Activated B cell treated with CpG ODN at 0.5 μM for 24 hours (primary cell): ENCODE measurements at regions not wholly inside any gene's neighbourhood (a gene's known extent, or its start where the extent isn't known, plus 50 kb on each side); places are given as distances from the start of the nearest gene placed in this dataset.

Experiments used
- ATAC-seq: fragments of 200-7000 bp; cut with Tn5 transposase; one replicate; pipeline ENCODE4 v1.10.0; 2021; ENCODE audit warnings: low read depth, mild to moderate bottlenecking, moderate library complexity
- CTCF ChIA-PET: fragments of 350-600 bp; sonication (Branson Sonifier 250); formaldehyde crosslinking; loops from one replicate; lab custom pipeline; 2021; ENCODE audit warnings: antibody characterized with exemption; lab: Charles Lee
- POLR2A ChIA-PET: fragments of 350-600 bp; sonication (Branson Sonifier 250); formaldehyde crosslinking; loops from one replicate; lab custom pipeline; 2021; ENCODE audit warnings: antibody characterized with exemption; lab: Charles Lee
- DNase-seq: peaks from one replicate; pipeline ENCODE4 v3.0.0; 2022
- H3K27ac Mint-ChIP-seq: one replicate; pipeline ENCODE4 v1.8.0; 2020; ENCODE audit warnings: mixed read lengths
- H3K27me3 Mint-ChIP-seq: one replicate; pipeline ENCODE4 v1.8.0; 2021; ENCODE audit warnings: mixed read lengths
- H3K36me3 Mint-ChIP-seq: one replicate; pipeline ENCODE4 v1.8.0; 2021; ENCODE audit warnings: low read depth, mixed read lengths
- H3K4me1 Mint-ChIP-seq: one replicate; pipeline ENCODE4 v1.8.0; 2021; ENCODE audit warnings: mixed read lengths
- H3K4me3 Mint-ChIP-seq: one replicate; pipeline ENCODE4 v1.8.0; 2020; ENCODE audit warnings: mild to moderate bottlenecking, mixed read lengths
- H3K9me3 Mint-ChIP-seq: one replicate; pipeline ENCODE4 v1.8.0; 2020; ENCODE audit warnings: mixed read lengths
- CTCF ChIP-seq: fragments of 200-600 bp; IDR thresholded peaks from one replicate; pipeline ENCODE4 v1.8.0; 2022; ENCODE audit warnings: antibody characterized with exemption, mild to moderate bottlenecking
- intact Hi-C: fragments of 100-400 bp; cut with micrococcal nuclease; formaldehyde crosslinking; loops from one replicate; pipeline ENCODE4 v1.15.1; 2024

GRCh38 chr15:95096651-95097050, 865.3 kb downstream of the MCTP2 start:
- DNase-seq (no peak), ATAC-seq (no peak)
- Mint-ChIP-seq H3K27me3 (no peaks in the 10 kb centered on the region), H3K4me1 (no peaks in the 10 kb centered on the region), H3K36me3 (no peaks in the 10 kb centered on the region), H3K27ac (no peak overlapping the region), H3K4me3 (no peak overlapping the region), H3K9me3 (no peaks in the 10 kb centered on the region)
- intact Hi-C loops, result no loop called here
- POLR2A ChIA-PET, result no interaction called here
- CTCF ChIA-PET, result no interaction called here
- no peak for TF ChIP-seq CTCF

- no peak for ATAC-seq
- DNase-seq, result no peak
- H3K36me3 Mint-ChIP-seq, result no peaks in the 10 kb centered on the region
- intact Hi-C loops, result no loop called here
- H3K4me1 Mint-ChIP-seq, result no peaks in the 10 kb centered on the region
- H3K27ac Mint-ChIP-seq, result no peak overlapping the region
- ChIA-PET POLR2A (no interaction called here), CTCF (interaction anchor here (0.7 kb wide), 1 partner anchor 116 kb away, joined by 4 read pairs; no protein-coding TSS in a partner anchor)
- H3K4me3 Mint-ChIP-seq, result no peak overlapping the region
- H3K9me3 Mint-ChIP-seq, result no peaks in the 10 kb centered on the region
- H3K27me3 Mint-ChIP-seq, result no peaks in the 10 kb centered on the region
- TF ChIP-seq CTCF, result no peak
These were observed 866.0 kb downstream of the MCTP2 start for GRCh38 chr15:95097361-95097760.

GRCh38 chr15:95105229-95105628, 873.9 kb downstream of the MCTP2 start:
- Mint-ChIP-seq H3K27ac (no peak overlapping the region), H3K27me3 (no peaks in the 10 kb centered on the region), H3K4me1 (no peaks in the 10 kb centered on the region), H3K4me3 (no peak overlapping the region), H3K9me3 (peaks cover 7% of the 10 kb centered on the region), H3K36me3 (no peaks in the 10 kb centered on the region)
- POLR2A ChIA-PET, result no interaction called here
- ATAC-seq (no peak), DNase-seq (no peak)
- CTCF ChIA-PET, result no interaction called here
- intact Hi-C loops, result no loop called here
- no peak for TF ChIP-seq CTCF

GRCh38 chr15:95106801-95107200, 875.4 kb downstream of the MCTP2 start:
- Mint-ChIP-seq H3K36me3 (no peaks in the 10 kb centered on the region), H3K4me3 (no peak overlapping the region), H3K9me3 (peaks cover 7% of the 10 kb centered on the region), H3K27me3 (no peaks in the 10 kb centered on the region), H3K4me1 (no peaks in the 10 kb centered on the region), H3K27ac (no peak overlapping the region)
- DNase-seq (no peak), ATAC-seq (no peak)
- no peak for TF ChIP-seq CTCF
- POLR2A ChIA-PET, result no interaction called here
- CTCF ChIA-PET, result no interaction called here
- intact Hi-C loops, result no loop called here

- CTCF ChIA-PET, result no interaction called here
- H3K4me3 Mint-ChIP-seq, result no peak overlapping the region
- peaks cover 6% of the 10 kb centered on the region for H3K9me3 Mint-ChIP-seq
- no peak for ATAC-seq
- H3K27ac Mint-ChIP-seq, result no peak overlapping the region
- DNase-seq, result no peak
- intact Hi-C loops, result no loop called here
- POLR2A ChIA-PET, result no interaction called here
- no peak for TF ChIP-seq CTCF
- no peaks in the 10 kb centered on the region for H3K4me1 Mint-ChIP-seq
- H3K36me3 Mint-ChIP-seq, result no peaks in the 10 kb centered on the region
- no peaks in the 10 kb centered on the region for H3K27me3 Mint-ChIP-seq
These were observed 877.3 kb downstream of the MCTP2 start for GRCh38 chr15:95108673-95109072.
